ENCODE measurements at regions not wholly inside any gene's neighbourhood (a gene's known extent, or its start where the extent isn't known, plus 50 kb on each side); places are given as distances from the start of the nearest gene placed in this dataset.

GRCh38 chr5:4348423-4348822 is 752.8 kb downstream of the IRX1 start:
- TF ChIP-seq TAF1 (IDR thresholded peaks at IDR 0.05; ENCODE audit: borderline replicate concordance, insufficient read depth, low read length) (no peak), SIN3A (IDR thresholded peaks at IDR 0.05; ENCODE audit: borderline replicate concordance, insufficient read depth, low read length) (no peak), FOXP2 (optimal IDR thresholded peaks at IDR 0.05; ENCODE audit: borderline replicate concordance, extremely low read depth, extremely low read length, insufficient read depth) (no peak), POLR2AphosphoS5 (IDR thresholded peaks at IDR 0.05; ENCODE audit: low read depth, low read length) (no peak), REST (IDR thresholded peaks at IDR 0.05; ENCODE audit: insufficient read depth in 1 of 2, low read depth in 2 of 2, low read length in 2 of 2) (no peak)

GRCh38 chr5:4348919-4349318 is 753.3 kb downstream of the IRX1 start:
- TF ChIP-seq SIN3A (IDR thresholded peaks at IDR 0.05; ENCODE audit: borderline replicate concordance, insufficient read depth, low read length), result no peak
- no peak for TF ChIP-seq REST (IDR thresholded peaks at IDR 0.05; ENCODE audit: insufficient read depth in 1 of 2, low read depth in 2 of 2, low read length in 2 of 2)
- TF ChIP-seq POLR2AphosphoS5 (IDR thresholded peaks at IDR 0.05; ENCODE audit: low read depth, low read length), result no peak
- no peak for TF ChIP-seq TAF1 (IDR thresholded peaks at IDR 0.05; ENCODE audit: borderline replicate concordance, insufficient read depth, low read length)
- no peak for TF ChIP-seq FOXP2 (optimal IDR thresholded peaks at IDR 0.05; ENCODE audit: borderline replicate concordance, extremely low read depth, extremely low read length, insufficient read depth)

- TF ChIP-seq SIN3A (IDR thresholded peaks at IDR 0.05; ENCODE audit: borderline replicate concordance, insufficient read depth, low read length) (no peak), REST (IDR thresholded peaks at IDR 0.05; ENCODE audit: insufficient read depth in 1 of 2, low read depth in 2 of 2, low read length in 2 of 2) (no peak), FOXP2 (optimal IDR thresholded peaks at IDR 0.05; ENCODE audit: borderline replicate concordance, extremely low read depth, extremely low read length, insufficient read depth) (no peak), POLR2AphosphoS5 (IDR thresholded peaks at IDR 0.05; ENCODE audit: low read depth, low read length) (no peak), TAF1 (IDR thresholded peaks at IDR 0.05; ENCODE audit: borderline replicate concordance, insufficient read depth, low read length) (no peak)
Observed at GRCh38 chr5:4356201-4356600, 760.6 kb downstream of the IRX1 start.

- TF ChIP-seq FOXP2 (optimal IDR thresholded peaks at IDR 0.05; ENCODE audit: borderline replicate concordance, extremely low read depth, extremely low read length, insufficient read depth) (no peak), POLR2AphosphoS5 (IDR thresholded peaks at IDR 0.05; ENCODE audit: low read depth, low read length) (no peak), REST (IDR thresholded peaks at IDR 0.05; ENCODE audit: insufficient read depth in 1 of 2, low read depth in 2 of 2, low read length in 2 of 2) (no peak), TAF1 (IDR thresholded peaks at IDR 0.05; ENCODE audit: borderline replicate concordance, insufficient read depth, low read length) (no peak), SIN3A (IDR thresholded peaks at IDR 0.05; ENCODE audit: borderline replicate concordance, insufficient read depth, low read length) (no peak)
Observed at GRCh38 chr5:4359847-4360246, 764.2 kb downstream of the IRX1 start.

- no peak for TF ChIP-seq FOXP2 (optimal IDR thresholded peaks at IDR 0.05; ENCODE audit: borderline replicate concordance, extremely low read depth, extremely low read length, insufficient read depth)
- TF ChIP-seq REST (IDR thresholded peaks at IDR 0.05; ENCODE audit: insufficient read depth in 1 of 2, low read depth in 2 of 2, low read length in 2 of 2), result no peak
- no peak for TF ChIP-seq POLR2AphosphoS5 (IDR thresholded peaks at IDR 0.05; ENCODE audit: low read depth, low read length)
- TF ChIP-seq TAF1 (IDR thresholded peaks at IDR 0.05; ENCODE audit: borderline replicate concordance, insufficient read depth, low read length), result no peak
- TF ChIP-seq SIN3A (IDR thresholded peaks at IDR 0.05; ENCODE audit: borderline replicate concordance, insufficient read depth, low read length), result no peak
Observed at GRCh38 chr5:4361753-4362152, 766.1 kb downstream of the IRX1 start.

Measured in PFSK-1 (cell line).